HG02763 (cell line): ENCODE measurements at regions not wholly inside any gene's neighbourhood (a gene's known extent, or its start where the extent isn't known, plus 50 kb on each side); places are given as distances from the start of the nearest gene placed in this dataset.
"Not testable (repeated sequence)": the region's sequence is repeated elsewhere in the genome, so short reads cannot be mapped to it uniquely, and the experiment has no call there.

Experiments used
- ATAC-seq: cut with Tn5 transposase; IDR thresholded peaks from one replicate; pipeline ENCODE4 v1.9.1; 2021; ENCODE audit warnings: mild to moderate bottlenecking, moderate library complexity; ENCODE audit not compliant: unreplicated experiment

GRCh38 chr4:162945713-162946112 lies 221.0 kb downstream of the NAF1 start:
- ATAC-seq: no peak

- ATAC-seq: no peak
These were observed 223.4 kb downstream of the NAF1 start for GRCh38 chr4:162943263-162943662.

DNA sequence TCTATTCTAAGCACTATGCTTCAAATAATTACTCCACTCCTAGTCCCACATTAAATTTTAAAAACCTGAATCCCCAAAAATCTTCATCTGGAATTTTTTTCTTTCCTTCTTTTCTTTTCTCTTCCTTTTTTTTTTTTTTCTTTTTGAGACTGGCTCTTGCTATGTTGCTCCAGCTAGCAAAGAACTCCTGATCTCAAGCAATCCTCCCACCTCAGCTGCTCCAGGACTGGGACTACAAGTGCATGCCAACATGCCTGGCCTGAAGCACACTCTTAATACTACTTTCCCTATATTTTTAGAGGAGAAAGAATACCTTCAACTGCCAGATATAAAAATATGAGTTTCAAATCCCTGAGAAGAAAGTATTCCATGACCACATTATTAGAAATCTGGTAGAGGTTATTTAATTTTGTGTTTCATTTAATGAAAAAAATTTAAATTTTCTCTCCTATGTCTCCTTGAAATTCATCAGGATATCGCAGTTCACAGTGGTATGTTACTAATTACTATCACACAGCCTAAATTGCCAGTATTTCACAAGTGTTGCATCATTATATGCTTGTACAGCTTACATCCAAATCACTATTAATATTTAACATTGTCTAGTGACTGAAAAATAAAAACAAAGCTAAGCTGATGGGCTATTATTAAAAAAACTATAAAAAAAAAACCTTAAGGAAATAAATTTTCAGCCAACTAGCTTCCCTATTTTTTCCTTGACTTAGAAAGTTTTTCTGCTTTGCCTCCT lies 227.8 kb downstream of the NAF1 start:
- no peak for ATAC-seq

GRCh38 chr4:162935214-162935613 lies 231.5 kb downstream of the NAF1 start:
- ATAC-seq: no peak

DNA sequence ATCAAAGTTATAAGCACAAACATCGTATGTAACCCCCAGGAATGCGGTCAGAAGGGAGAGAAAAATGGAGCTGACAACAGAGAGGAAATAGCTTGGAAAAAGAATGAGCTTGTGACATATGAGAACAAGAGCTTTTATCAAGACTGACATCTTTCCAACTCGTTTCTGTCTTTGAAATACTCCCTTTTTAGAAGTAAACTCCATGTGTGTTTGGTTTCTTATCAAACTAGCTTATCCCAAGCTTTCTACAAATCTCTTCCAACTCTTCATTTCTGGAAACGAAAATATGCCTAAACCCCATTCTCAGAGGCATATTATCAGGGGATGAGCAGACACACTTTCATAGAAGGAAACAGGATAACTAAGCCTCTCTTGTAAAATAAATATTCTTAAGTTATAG lies 235.4 kb downstream of the NAF1 start:
- no peak for ATAC-seq

- ATAC-seq: no peak
These were observed 245.4 kb downstream of the NAF1 start for GRCh38 chr4:162921178-162921785.

GRCh38 chr4:162920649-162921048 lies 246.0 kb downstream of the NAF1 start:
- ATAC-seq: no peak

- no peak for ATAC-seq
These were observed 254.2 kb downstream of the NAF1 start for GRCh38 chr4:162912482-162912881.

DNA sequence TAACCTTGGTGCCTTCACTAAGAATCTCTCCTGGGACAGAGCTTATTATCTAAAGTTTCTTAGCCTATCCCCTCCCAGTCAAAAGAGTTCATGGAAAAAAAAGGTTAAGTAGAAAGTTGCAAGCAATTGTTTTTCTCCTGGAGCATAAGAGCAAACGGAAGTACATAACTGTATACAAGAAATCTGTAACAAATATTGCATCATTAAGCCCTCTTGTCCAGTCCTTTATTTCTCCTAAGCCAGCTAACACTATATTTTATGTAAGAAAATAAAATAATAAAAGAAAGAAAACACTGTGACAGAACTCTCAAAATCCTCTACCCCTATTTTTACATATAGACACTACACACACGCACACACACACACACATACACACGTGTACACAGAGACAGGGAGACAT lies 255.3 kb downstream of the NAF1 start:
- no peak for ATAC-seq

DNA sequence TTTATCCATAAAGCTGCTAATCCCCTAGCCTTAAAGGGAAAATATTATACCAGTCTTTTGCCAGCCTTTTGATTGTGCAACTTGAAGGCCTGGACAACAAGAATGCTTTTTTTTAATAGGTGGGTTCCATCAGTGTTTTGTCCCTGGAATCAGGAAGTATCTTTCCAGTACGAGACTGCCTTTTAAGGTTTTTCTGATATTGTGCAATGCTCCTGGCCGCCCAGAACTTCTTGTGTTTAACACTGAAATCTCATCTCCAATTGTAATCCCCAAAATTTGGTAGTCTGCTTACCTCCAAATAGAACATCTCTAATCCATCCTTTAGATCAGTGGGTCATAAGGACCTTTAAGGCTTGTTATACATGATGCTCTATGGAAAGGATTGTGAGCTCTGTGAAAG lies 256.7 kb downstream of the NAF1 start:
- no peak for ATAC-seq

DNA sequence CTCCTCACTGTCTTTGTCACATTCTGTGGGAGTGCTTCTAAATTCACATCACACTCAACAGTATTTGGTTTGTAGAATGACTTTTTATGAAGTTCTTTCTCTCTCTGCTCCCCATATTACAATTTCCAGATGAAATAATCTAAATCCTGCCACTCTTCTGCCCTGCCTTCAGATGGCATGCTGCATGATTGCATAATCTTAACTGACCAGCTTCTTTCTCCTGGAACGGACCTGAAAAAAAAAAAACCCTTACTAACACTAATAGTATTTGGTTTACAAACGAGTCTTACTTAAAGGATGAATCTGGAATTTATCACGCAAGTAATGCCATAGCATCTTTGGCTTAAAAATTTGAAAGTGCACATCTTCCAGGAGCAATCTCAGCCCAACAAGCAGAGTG lies 272.3 kb downstream of the NAF1 start:
- ATAC-seq: no peak

DNA sequence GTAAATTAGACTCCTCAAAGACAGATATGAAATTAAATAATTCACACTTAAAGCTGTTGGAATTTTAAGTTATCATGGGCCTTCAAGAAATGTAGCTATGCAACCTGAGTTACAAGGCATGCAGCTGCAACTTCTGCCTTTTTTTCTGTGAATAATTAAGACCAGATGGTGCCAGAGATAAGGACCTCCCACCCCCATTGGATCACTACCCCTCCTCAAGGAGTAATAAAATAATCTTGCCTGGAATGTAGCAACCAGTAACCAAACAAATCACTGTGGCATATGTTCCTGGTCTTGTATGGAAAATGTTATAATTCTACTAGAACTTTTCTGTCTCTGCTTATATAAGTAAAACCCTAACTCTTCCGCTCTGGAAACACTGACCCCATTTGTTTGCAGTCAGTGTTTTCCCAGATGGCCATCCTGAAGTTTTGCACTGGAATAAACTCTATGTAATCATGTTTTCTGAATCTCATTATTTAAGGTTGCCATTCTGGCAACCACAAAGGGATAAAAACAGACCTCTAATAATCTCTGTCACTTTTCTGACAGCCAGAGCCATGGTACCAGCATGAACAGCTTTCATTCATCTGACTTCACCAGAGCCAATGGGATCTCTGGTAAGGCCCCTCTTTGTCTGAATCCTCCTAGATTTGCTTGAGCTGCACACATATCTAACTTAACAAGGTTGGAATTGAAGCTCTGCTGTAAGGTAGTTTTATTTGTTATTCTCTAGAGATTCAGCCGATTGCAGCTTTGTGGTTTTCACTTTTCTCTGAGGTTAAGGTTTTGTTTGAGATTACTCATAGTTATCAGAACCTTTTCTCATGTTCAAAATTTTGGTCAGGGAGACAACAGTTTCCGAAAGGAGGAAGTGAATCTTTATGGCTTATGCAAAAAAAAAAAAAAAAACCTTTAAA lies 274.6 kb downstream of the NAF1 start:
- peak; percentile 99 for ATAC-seq

- ATAC-seq: no peak
These were observed 288.6 kb downstream of the NAF1 start for GRCh38 chr4:162878096-162878495.

GRCh38 chr4:162874748-162875147 lies 291.9 kb downstream of the NAF1 start:
- no peak for ATAC-seq

DNA sequence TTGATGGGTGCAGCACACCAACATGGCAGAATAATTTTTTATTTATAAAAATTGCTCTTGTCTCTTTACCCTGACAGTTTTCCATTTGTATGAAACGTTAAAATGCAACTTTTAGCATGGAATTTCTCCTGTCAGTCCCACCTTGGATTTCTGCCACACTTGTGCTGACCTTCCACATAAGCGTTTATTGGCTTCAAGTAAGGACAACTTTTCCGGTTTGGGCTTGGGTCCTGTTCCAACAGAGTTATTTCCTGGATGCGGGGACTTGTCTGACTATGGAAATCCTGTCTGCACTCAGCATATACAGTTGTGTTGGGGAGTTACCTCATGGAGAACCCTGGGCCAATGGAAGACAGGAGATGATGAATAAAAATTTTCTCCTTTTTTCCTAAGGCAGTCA lies 294.7 kb downstream of the NAF1 start:
- ATAC-seq: no peak

DNA sequence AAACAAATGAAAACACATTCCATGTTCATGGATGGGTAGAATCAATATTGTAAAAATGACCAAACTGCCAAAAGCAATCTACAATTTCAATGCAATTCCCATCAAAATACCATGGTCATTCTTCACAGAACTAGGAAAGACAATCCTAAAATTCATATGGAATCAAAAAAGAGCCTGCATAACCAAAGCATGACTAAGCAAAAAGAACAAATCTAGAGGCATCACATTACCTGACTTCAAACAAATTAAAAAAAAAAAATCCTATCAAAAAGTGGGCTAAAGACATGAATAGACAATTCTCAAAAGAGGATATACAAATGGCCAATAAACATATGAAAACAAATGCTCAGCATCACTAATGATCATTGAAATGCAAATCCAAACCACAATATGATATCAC lies 297.5 kb downstream of the NAF1 start:
- ATAC-seq: no peak

GRCh38 chr4:162866565-162866964 lies 300.1 kb downstream of the NAF1 start:
- no peak for ATAC-seq

GRCh38 chr4:162865102-162865501 lies 301.6 kb downstream of the NAF1 start:
- no peak for ATAC-seq

DNA sequence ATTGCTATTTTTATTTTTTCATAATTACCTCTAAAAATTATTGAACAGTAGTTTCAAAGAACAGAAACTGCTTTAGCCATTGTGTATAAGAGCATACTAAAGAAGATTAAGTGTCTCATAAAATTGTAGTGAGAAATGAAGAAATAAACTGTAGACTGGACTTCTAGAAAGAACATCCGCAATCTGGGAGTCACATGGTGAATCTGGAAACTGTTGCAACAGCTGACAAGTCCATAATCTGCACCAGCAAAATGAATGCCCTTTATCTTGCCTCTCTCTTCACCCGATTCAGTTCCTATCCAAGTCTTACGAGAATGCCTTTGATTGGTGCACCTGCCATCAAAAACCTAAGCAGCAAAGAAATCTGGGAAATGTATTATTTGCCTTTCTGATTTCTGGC lies 312.9 kb downstream of the NAF1 start:
- no peak for ATAC-seq

DNA sequence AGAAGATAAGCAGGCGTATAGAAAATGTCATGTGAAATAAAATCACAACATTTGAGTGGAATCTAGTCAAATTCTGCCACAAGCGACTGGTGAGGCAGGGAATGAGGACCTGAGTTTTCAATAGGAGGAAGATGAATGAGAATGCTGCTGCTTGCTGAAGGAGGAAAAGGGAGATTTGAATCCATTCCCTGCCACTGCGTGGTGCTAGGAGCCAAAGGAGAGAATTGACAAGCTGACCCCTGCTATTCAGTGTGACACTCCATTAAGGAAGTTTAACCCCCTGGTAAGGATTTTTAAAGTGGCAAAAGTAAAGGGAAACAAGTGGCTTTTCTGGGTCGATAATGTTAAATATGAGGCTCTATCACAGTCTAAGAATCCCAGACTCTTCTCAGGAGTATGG lies 314.0 kb downstream of the NAF1 start:
- ATAC-seq: no peak

DNA sequence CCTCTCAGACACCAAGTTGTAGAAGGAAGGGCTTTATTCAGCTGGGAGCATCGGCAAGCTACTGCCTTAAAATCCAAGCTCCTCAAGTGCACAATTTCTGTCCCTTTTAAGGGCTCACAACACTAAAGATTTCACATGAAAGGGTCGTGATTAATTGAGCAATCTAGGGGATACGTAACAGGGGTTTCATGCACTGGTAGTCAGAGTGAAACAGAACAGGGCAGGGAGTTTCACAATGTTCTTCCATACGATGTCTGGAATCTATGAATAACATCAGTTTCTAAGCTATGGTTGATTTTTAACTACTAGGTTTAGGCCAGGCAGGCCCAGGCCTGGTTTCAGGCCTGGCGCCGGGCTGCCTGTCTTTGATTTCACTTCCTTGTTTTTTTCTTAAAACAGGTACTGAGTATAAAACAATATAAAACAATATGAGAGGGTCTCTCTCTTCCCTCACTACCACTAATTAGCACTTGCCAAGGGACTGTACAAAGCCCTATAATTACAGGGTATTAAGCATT lies 315.4 kb downstream of the NAF1 start:
- ATAC-seq: not testable (repeated sequence)

DNA sequence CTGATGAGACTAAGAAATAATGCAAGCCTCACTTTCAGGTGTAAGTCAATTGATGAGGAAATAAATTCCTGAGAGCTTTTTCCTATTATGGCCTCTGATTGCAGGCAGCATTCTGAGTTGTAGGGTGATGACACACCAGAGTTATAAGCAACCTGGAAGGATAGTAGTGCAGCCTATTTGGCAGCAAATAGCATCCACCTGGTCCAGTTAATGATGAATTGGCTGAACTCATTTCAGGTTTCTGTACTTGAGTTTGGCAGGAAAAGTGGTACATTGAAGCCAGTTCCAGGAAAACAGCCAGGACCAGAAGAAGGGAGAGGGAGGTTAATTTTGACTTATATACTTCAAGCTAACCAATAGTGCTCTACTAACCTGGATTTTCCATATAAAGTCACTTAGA lies 316.8 kb downstream of the NAF1 start:
- no peak for ATAC-seq
